ENCODE measurements at regions not wholly inside any gene's neighbourhood (a gene's known extent, or its start where the extent isn't known, plus 50 kb on each side); places are given as distances from the start of the nearest gene placed in this dataset.

GRCh38 chr20:58012731-58013510 is 215.5 kb downstream of the ANKRD60 start:
- TF ChIP-seq CTCF (IDR thresholded peaks at IDR 0.05) (no peak), POLR2A (IDR thresholded peaks at IDR 0.05) (no peak), EP300 (IDR thresholded peaks at IDR 0.05) (no peak)

All from tibial nerve (tissue), 4 donors.